ENCODE measurements at regions not wholly inside any gene's neighbourhood (a gene's known extent, or its start where the extent isn't known, plus 50 kb on each side); places are given as distances from the start of the nearest gene placed in this dataset.

DNA sequence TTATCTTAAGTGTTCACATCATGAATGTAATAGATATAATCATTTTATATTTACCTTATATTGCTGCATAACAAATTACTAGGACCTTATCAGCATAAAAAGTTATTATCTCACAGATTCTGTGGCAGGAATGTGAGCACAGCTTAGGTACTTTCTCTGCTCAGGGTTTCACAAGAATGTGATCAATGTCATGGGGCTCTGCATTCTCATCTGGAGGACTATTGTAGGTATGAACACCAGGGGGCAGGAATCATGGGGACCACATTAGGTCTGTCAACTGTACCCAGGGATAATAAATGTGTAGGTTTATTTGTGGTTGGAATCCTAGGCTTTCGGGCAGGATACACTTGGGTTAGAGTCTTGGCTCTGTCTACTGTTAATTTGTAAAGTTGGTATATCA is 519.2 kb downstream of the ARAP2 start:
- H3K27me3 ChIP-seq (replicated peaks; ENCODE audit: control insufficient read depth, insufficient read depth, low read length): no peaks in the 10 kb centered on the region
- no peak overlapping the region for H3K4me3 ChIP-seq (replicated peaks; ENCODE audit: low read depth, low read length)
- no peaks in the 10 kb centered on the region for H3K36me3 ChIP-seq (ENCODE audit: control insufficient read depth, insufficient read depth, low read length)
- TF ChIP-seq CTCF (IDR thresholded peaks at IDR 0.05; ENCODE audit: insufficient read depth, low read length, poor library complexity, severe bottlenecking): peak; percentile 35
- DNase-seq (ENCODE audit: extremely low read depth, insufficient read length): no peak

- Histone ChIP-seq H3K4me3 (replicated peaks; ENCODE audit: low read depth, low read length) (no peak overlapping the region), H3K27me3 (replicated peaks; ENCODE audit: control insufficient read depth, insufficient read depth, low read length) (no peaks in the 10 kb centered on the region), H3K36me3 (ENCODE audit: control insufficient read depth, insufficient read depth, low read length) (no peaks in the 10 kb centered on the region)
- TF ChIP-seq CTCF (IDR thresholded peaks at IDR 0.05; ENCODE audit: insufficient read depth, low read length, poor library complexity, severe bottlenecking): no peak
- no peak for DNase-seq (ENCODE audit: extremely low read depth, insufficient read length)
Observed at GRCh38 chr4:35730414-35730813, 513.9 kb downstream of the ARAP2 start.

GRCh38 chr4:35734381-35735098 is 509.8 kb downstream of the ARAP2 start:
- DNase-seq (ENCODE audit: extremely low read depth, insufficient read length): no peak
- Histone ChIP-seq H3K27me3 (replicated peaks; ENCODE audit: control insufficient read depth, insufficient read depth, low read length) (no peaks in the 10 kb centered on the region), H3K36me3 (ENCODE audit: control insufficient read depth, insufficient read depth, low read length) (no peaks in the 10 kb centered on the region), H3K4me3 (replicated peaks; ENCODE audit: low read depth, low read length) (no peak overlapping the region)
- no peak for TF ChIP-seq CTCF (IDR thresholded peaks at IDR 0.05; ENCODE audit: insufficient read depth, low read length, poor library complexity, severe bottlenecking)

DNA sequence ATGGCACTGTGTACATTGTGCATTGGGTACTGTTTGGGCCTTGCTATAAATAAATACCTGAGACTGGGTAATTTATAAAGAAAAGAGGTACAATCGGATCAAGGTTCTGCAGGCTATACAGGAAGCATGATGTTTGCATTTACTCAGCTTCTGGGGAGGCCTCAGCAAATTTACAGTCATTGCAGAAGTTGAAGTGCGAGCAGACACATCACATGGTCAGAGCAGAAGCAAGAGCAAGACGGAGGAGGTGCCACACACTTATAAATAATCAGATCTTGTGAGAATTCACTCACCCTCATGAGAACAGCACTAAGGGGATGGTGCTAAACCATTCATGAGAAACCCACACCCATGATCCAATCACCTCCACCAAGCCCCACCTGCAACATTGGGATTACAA is 505.0 kb downstream of the ARAP2 start:
- DNase-seq (ENCODE audit: extremely low read depth, insufficient read length): no peak
- Histone ChIP-seq H3K36me3 (ENCODE audit: control insufficient read depth, insufficient read depth, low read length) (no peaks in the 10 kb centered on the region), H3K4me3 (replicated peaks; ENCODE audit: low read depth, low read length) (no peak overlapping the region), H3K27me3 (replicated peaks; ENCODE audit: control insufficient read depth, insufficient read depth, low read length) (no peaks in the 10 kb centered on the region)
- no peak for TF ChIP-seq CTCF (IDR thresholded peaks at IDR 0.05; ENCODE audit: insufficient read depth, low read length, poor library complexity, severe bottlenecking)

DNA sequence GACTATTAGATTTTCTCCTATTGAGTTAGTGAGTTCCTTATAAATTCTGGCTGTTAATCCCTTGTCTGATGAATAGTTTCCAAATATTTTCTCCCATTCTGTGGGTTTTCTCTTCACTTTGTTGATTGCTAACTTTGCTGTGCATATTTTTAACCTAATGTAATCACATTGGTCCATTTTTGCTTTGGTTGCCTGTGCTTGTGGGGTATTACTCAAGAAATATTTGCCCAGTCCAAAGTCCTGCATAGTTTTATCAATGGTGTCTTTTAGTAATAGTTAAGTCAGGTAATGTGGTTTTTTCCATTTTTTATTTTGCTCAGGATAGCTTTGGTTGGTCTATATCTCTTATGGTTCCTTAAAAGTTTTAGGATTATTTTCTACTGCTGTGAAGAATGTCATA is 490.3 kb downstream of the ARAP2 start:
- no peak for TF ChIP-seq CTCF (IDR thresholded peaks at IDR 0.05; ENCODE audit: insufficient read depth, low read length, poor library complexity, severe bottlenecking)
- Histone ChIP-seq H3K4me3 (replicated peaks; ENCODE audit: low read depth, low read length) (no peak overlapping the region), H3K36me3 (ENCODE audit: control insufficient read depth, insufficient read depth, low read length) (no peaks in the 10 kb centered on the region), H3K27me3 (replicated peaks; ENCODE audit: control insufficient read depth, insufficient read depth, low read length) (no peaks in the 10 kb centered on the region)
- DNase-seq (ENCODE audit: extremely low read depth, insufficient read length): no peak

DNA sequence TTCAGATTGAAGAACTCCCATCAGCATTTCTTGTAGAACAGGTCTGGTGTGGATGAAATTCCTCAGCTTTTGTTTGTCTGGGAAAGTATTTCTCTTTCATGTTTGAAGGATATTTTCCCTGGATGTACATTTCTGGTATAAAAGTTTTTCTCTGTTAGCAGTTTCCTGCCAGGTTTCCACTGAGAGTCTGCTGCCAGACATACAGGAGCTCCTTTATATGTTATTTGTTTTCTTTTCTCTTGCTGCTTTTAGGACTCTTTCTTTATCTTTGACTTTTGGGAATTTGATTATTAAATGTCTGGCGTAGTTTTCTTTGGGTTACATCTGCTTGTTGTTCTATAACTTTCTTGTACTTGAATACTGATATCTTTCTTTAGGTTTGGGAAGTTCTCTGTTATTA is 486.5 kb downstream of the ARAP2 start:
- Histone ChIP-seq H3K4me3 (replicated peaks; ENCODE audit: low read depth, low read length) (no peak overlapping the region), H3K36me3 (ENCODE audit: control insufficient read depth, insufficient read depth, low read length) (no peaks in the 10 kb centered on the region), H3K27me3 (replicated peaks; ENCODE audit: control insufficient read depth, insufficient read depth, low read length) (no peaks in the 10 kb centered on the region)
- no peak for TF ChIP-seq CTCF (IDR thresholded peaks at IDR 0.05; ENCODE audit: insufficient read depth, low read length, poor library complexity, severe bottlenecking)
- no peak for DNase-seq (ENCODE audit: extremely low read depth, insufficient read length)
